Keratinocyte (primary cell): ENCODE measurements at regions not wholly inside any gene's neighbourhood (a gene's known extent, or its start where the extent isn't known, plus 50 kb on each side); places are given as distances from the start of the nearest gene placed in this dataset.

ENCODE experiments used
- CTCF ChIP-seq, 3 experiments: IDR thresholded peaks in 1 of 3; conservative IDR thresholded peaks in 1 of 3; optimal IDR thresholded peaks in 1 of 3; 2 replicates in 2 of 3; 3 replicates in 1 of 3; pipeline versions ENCODE3 to v1.5.1; 2011; ENCODE audit warnings: low read length in 3 of 3, mild to moderate bottlenecking in 3 of 3, moderate library complexity in 2 of 3, control low read depth in 1 of 3, inconsistent platforms in 1 of 3; ENCODE audit not compliant: insufficient read depth in 2 of 3; ENCODE audit errors: extremely low read depth in 1 of 3
- EZH2 ChIP-seq: IDR thresholded peaks from one replicate; pipeline ENCODE4 v1.6.1; 2012; ENCODE audit warnings: inconsistent platforms, mild to moderate bottlenecking, low read length, moderate library complexity

GRCh38 chr18:53665701-53666100 is 558.8 kb downstream of the MBD2 start:
- TF ChIP-seq EZH2 (no peak), CTCF (optimal IDR thresholded peaks at IDR 0.05 in 1 of 3, IDR thresholded peaks at IDR 0.05 in 1 of 3, conservative IDR thresholded peaks at IDR 0.05 in 1 of 3; ENCODE audit: extremely low read depth in 1 of 3, insufficient read depth in 2 of 3, low read length in 3 of 3) (no peak)
